SK-N-MC (cell line): ENCODE measurements at regions not wholly inside any gene's neighbourhood (a gene's known extent, or its start where the extent isn't known, plus 50 kb on each side); places are given as distances from the start of the nearest gene placed in this dataset.

ENCODE experiments used
- EZH2 ChIP-seq: fragments of 200-600 bp; sonication (generic); IDR thresholded peaks from one replicate; pipeline ENCODE4 v1.6.1; 2017; ENCODE audit warnings: antibody characterized with exemption
- POLR2AphosphoS5 ChIP-seq: IDR thresholded peaks from 2 replicates; pipeline ENCODE4 v1.6.1; 2012; ENCODE audit warnings: mild to moderate bottlenecking, low read depth, low read length, borderline replicate concordance

- TF ChIP-seq POLR2AphosphoS5 (no peak), EZH2 (no peak)
Observed at GRCh38 chr15:91765660-91766059, 87.8 kb upstream of the SLCO3A1 start.
